COLO668 (cell line): ENCODE measurements at regions not wholly inside any gene's neighbourhood (a gene's known extent, or its start where the extent isn't known, plus 50 kb on each side); places are given as distances from the start of the nearest gene placed in this dataset.
A peak's percentile ranks its signal among the peaks of the same experiment; 100 is the strongest.
"Not testable (repeated sequence)": the region's sequence is repeated elsewhere in the genome, so short reads cannot be mapped to it uniquely, and the experiment has no call there.

Experiments used
- DNase-seq: peaks from one replicate; lab custom pipeline; 2025; ENCODE audit not compliant: unreplicated experiment; lab: John Stamatoyannopoulos, UW

GRCh38 chrX:111041018-111041462 is 55.0 kb upstream of the PAK3 start:
- no peak for DNase-seq

GRCh38 chrX:111040377-111041017 is 55.5 kb upstream of the PAK3 start:
- DNase-seq = no peak

- no peak for DNase-seq
Observed at GRCh38 chrX:111039606-111040005, 56.4 kb upstream of the PAK3 start.

- no peak for DNase-seq
Observed at GRCh38 chrX:111035991-111036390, 60.0 kb upstream of the PAK3 start.

GRCh38 chrX:111035256-111035655 is 60.7 kb upstream of the PAK3 start:
- DNase-seq = no peak

- not testable (repeated sequence) for DNase-seq
Observed at GRCh38 chrX:111022998-111023397, 73.0 kb upstream of the PAK3 start.

GRCh38 chrX:111020283-111020682 is 75.7 kb upstream of the PAK3 start:
- no peak for DNase-seq

GRCh38 chrX:111013778-111014455 is 82.1 kb upstream of the PAK3 start:
- no peak for DNase-seq

GRCh38 chrX:111010111-111010510 is 85.9 kb upstream of the PAK3 start:
- no peak for DNase-seq

- DNase-seq = no peak
Observed at GRCh38 chrX:111009256-111009655, 86.7 kb upstream of the PAK3 start.

GRCh38 chrX:111008126-111008525 is 87.9 kb upstream of the PAK3 start:
- DNase-seq = no peak

GRCh38 chrX:111007238-111007637 is 88.8 kb upstream of the PAK3 start:
- DNase-seq = no peak

- no peak for DNase-seq
Observed at GRCh38 chrX:111006116-111006515, 89.9 kb upstream of the PAK3 start.

GRCh38 chrX:111005166-111005565 is 90.8 kb upstream of the PAK3 start:
- DNase-seq = no peak

- DNase-seq = no peak
Observed at GRCh38 chrX:111003118-111003517, 92.9 kb upstream of the PAK3 start.

- DNase-seq = peak; percentile 3
Observed at GRCh38 chrX:110992611-110993010, 103.4 kb upstream of the PAK3 start.

GRCh38 chrX:110989869-110990268 is 106.1 kb upstream of the PAK3 start:
- DNase-seq = no peak

- no peak for DNase-seq
Observed at GRCh38 chrX:110989447-110989846, 106.5 kb upstream of the PAK3 start.

GRCh38 chrX:110987292-110987691 is 108.7 kb upstream of the PAK3 start:
- DNase-seq = no peak

GRCh38 chrX:110985470-110985869 is 110.5 kb upstream of the PAK3 start:
- no peak for DNase-seq

- DNase-seq = no peak
Observed at GRCh38 chrX:110983024-110983423, 113.0 kb upstream of the PAK3 start.

- no peak for DNase-seq
Observed at GRCh38 chrX:110966839-110967238, 129.2 kb upstream of the PAK3 start.

- DNase-seq = no peak
Observed at GRCh38 chrX:110966091-110966454, 129.9 kb upstream of the PAK3 start.
